ENCODE measurements at regions not wholly inside any gene's neighbourhood (a gene's known extent, or its start where the extent isn't known, plus 50 kb on each side); places are given as distances from the start of the nearest gene placed in this dataset.

- TF ChIP-seq PRDM2 (tag by site-specific recombination; IDR thresholded peaks at IDR 0.05; ENCODE audit: borderline replicate concordance) (no peak), ZNF280D (tag by site-specific recombination; IDR thresholded peaks at IDR 0.05) (no peak), ZBTB8A (tag by site-specific recombination; IDR thresholded peaks at IDR 0.05) (peak; percentile 54), ZNF621 (tag by site-specific recombination; IDR thresholded peaks at IDR 0.05) (no peak), ZNF221 (tag by site-specific recombination; IDR thresholded peaks at IDR 0.05; ENCODE audit: borderline replicate concordance) (no peak), ZNF518A (tag by site-specific recombination; conservative IDR thresholded peaks at IDR 0.05; ENCODE audit: low read depth) (no peak), SP3 (tag by site-specific recombination; IDR thresholded peaks at IDR 0.05) (peak; percentile 28; the same call in 1 of the 2 replicates), ZNF596 (tag by site-specific recombination; IDR thresholded peaks at IDR 0.05) (no peak), ZBTB20 (tag by site-specific recombination; IDR thresholded peaks at IDR 0.05) (peak; percentile 69), ZFP41 (tag by site-specific recombination; IDR thresholded peaks at IDR 0.05; ENCODE audit: borderline replicate concordance) (no peak), CTCF (tag by site-specific recombination; IDR thresholded peaks at IDR 0.05) (peak; percentile 93), TCF7L2 (IDR thresholded peaks at IDR 0.05; ENCODE audit: borderline replicate concordance, low read depth, low read length) (no peak), REST (tag by site-specific recombination; IDR thresholded peaks at IDR 0.05) (peak; percentile 32; the same call in 1 of the 2 replicates), HIC1 (tag by site-specific recombination; IDR thresholded peaks at IDR 0.05) (no peak)
Observed at GRCh38 chr1:181142096-181142958, 53.8 kb downstream of the IER5 start (continued).
